Nephron progenitor cell (in vitro differentiated cells): ENCODE measurements at regions not wholly inside any gene's neighbourhood (a gene's known extent, or its start where the extent isn't known, plus 50 kb on each side); places are given as distances from the start of the nearest gene placed in this dataset.
A peak's percentile ranks its signal among the peaks of the same experiment; 100 is the strongest.

ENCODE experiments used
- DNase-seq: peaks from one replicate; pipeline ENCODE4 v3.0.0; 2021
- H3K27ac Mint-ChIP-seq: 2 replicates; pipeline ENCODE4 v1.8.0; 2021; ENCODE audit warnings: mild to moderate bottlenecking, moderate library complexity, mixed read lengths
- H3K27me3 Mint-ChIP-seq: 2 replicates; pipeline ENCODE4 v1.8.0; 2021; ENCODE audit warnings: mild to moderate bottlenecking, low read depth, mixed read lengths; ENCODE audit not compliant: poor library complexity
- H3K36me3 Mint-ChIP-seq: 2 replicates; pipeline ENCODE4 v1.8.0; 2021; ENCODE audit warnings: low read depth, mixed read lengths
- H3K4me1 Mint-ChIP-seq: 2 replicates; pipeline ENCODE4 v1.8.0; 2021; ENCODE audit warnings: mixed read lengths
- H3K4me3 Mint-ChIP-seq: 2 replicates; pipeline ENCODE4 v1.8.0; 2021; ENCODE audit warnings: mild to moderate bottlenecking, moderate library complexity, mixed read lengths
- H3K9me3 Mint-ChIP-seq: 2 replicates; pipeline ENCODE4 v1.8.0; 2021; ENCODE audit warnings: mild to moderate bottlenecking, moderate library complexity, mixed read lengths
- CTCF ChIP-seq: fragments of 200-600 bp; sonication (generic); IDR thresholded peaks from 2 replicates; pipeline ENCODE4 v1.5.0; 2021; ENCODE audit warnings: antibody characterized with exemption

GRCh38 chr6:6942091-6942490 is 165.7 kb upstream of the RREB1 start:
- no peak for TF ChIP-seq CTCF
- H3K27me3 Mint-ChIP-seq, result peaks cover 4% of the 10 kb centered on the region
- peak overlapping the region; percentile 11 for H3K27ac Mint-ChIP-seq
- H3K9me3 Mint-ChIP-seq, result no peaks in the 10 kb centered on the region
- no peaks in the 10 kb centered on the region for H3K36me3 Mint-ChIP-seq
- H3K4me1 Mint-ChIP-seq, result peaks cover 30% of the 10 kb centered on the region
- no peak for DNase-seq
- no peak overlapping the region for H3K4me3 Mint-ChIP-seq

DNA sequence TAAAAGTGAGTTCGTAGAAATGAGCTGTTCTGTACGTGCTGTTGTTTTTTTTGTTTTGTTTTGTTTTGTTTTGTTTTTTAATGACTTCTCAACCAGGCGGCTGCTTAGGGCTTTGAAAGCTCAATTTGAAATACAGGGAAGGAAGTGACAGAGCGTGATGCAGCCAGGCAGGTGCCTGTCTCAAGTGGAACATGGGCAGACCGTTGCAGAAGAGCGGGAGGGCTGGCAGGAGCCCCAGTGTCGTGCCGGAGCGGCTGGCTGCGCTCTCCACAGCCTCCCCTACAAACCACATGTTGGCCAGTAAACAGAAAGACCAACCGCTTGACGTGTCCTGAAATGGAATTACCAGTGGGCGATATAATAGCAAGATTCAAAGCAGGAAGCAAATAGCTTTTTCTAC is 164.9 kb upstream of the RREB1 start:
- Mint-ChIP-seq H3K9me3 (no peaks in the 10 kb centered on the region), H3K4me3 (no peak overlapping the region), H3K4me1 (peaks cover 32% of the 10 kb centered on the region), H3K27ac (no peak overlapping the region), H3K27me3 (peaks cover 4% of the 10 kb centered on the region), H3K36me3 (no peaks in the 10 kb centered on the region)
- DNase-seq, result no peak
- TF ChIP-seq CTCF, result no peak

- peaks cover 4% of the 10 kb centered on the region for H3K27me3 Mint-ChIP-seq
- no peak for TF ChIP-seq CTCF
- no peak overlapping the region for H3K4me3 Mint-ChIP-seq
- no peaks in the 10 kb centered on the region for H3K36me3 Mint-ChIP-seq
- H3K9me3 Mint-ChIP-seq, result no peaks in the 10 kb centered on the region
- H3K27ac Mint-ChIP-seq, result no peak overlapping the region
- DNase-seq, result no peak
- peaks cover 32% of the 10 kb centered on the region for H3K4me1 Mint-ChIP-seq
Measured at GRCh38 chr6:6943421-6943820, 164.3 kb upstream of the RREB1 start.

DNA sequence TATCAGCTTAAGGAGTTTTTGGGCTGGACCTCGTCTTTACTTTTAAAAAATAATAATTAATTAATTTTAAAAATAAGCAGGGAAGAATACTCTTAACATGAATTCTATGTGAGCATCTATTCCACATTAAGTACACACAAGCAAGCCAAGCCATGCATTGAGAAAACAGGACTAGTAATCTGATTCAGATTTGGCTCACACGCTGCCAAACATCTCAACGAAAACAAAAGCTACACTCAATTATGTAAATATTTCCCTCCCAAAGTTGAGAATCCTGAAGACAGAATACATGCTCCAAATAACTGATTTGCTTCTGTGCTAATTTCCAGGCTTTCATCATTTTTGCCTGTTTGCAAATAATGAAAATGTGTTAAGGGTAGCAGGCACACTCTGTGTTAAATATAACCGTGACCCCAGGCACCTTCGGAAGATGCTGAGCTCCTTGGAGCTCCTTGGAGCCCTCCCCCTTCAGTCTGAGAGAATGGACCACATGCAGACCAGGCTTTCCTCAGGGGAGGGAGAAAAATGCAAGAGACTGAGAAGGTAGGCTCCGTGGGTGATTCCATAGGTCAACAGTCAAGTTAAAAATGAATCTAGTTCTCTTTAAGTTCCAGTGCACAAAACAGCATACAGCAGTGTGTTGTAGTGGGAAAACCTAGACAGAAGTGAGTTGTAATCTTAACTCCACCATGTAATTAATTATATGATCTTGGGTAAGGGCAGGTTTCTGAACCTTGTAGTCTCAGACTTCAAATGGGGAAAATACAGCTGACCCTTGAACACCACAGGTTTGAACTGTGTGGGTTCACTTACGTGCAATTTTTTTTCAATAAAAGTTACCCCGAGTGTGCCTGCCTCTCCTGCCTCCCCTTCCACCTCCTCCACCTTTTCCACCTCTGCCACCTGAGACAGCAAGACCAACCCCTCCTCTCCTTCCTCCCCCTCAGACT is 161.3 kb upstream of the RREB1 start:
- TF ChIP-seq CTCF, result no peak
- Mint-ChIP-seq H3K36me3 (peaks cover 7% of the 10 kb centered on the region), H3K4me1 (peaks cover 26% of the 10 kb centered on the region), H3K27me3 (no peaks in the 10 kb centered on the region), H3K9me3 (peaks cover 16% of the 10 kb centered on the region), H3K27ac (no peak overlapping the region), H3K4me3 (no peak overlapping the region)
- no peak for DNase-seq

- Mint-ChIP-seq H3K9me3 (peaks cover 35% of the 10 kb centered on the region), H3K27ac (no peak overlapping the region), H3K36me3 (peaks cover 12% of the 10 kb centered on the region), H3K4me1 (peaks cover 10% of the 10 kb centered on the region), H3K27me3 (peaks cover 8% of the 10 kb centered on the region), H3K4me3 (no peak overlapping the region)
- TF ChIP-seq CTCF, result no peak
- DNase-seq, result no peak
Measured at GRCh38 chr6:6950373-6951145, 157.2 kb upstream of the RREB1 start.
